ENCODE measurements at regions not wholly inside any gene's neighbourhood (a gene's known extent, or its start where the extent isn't known, plus 50 kb on each side); places are given as distances from the start of the nearest gene placed in this dataset.

DNA sequence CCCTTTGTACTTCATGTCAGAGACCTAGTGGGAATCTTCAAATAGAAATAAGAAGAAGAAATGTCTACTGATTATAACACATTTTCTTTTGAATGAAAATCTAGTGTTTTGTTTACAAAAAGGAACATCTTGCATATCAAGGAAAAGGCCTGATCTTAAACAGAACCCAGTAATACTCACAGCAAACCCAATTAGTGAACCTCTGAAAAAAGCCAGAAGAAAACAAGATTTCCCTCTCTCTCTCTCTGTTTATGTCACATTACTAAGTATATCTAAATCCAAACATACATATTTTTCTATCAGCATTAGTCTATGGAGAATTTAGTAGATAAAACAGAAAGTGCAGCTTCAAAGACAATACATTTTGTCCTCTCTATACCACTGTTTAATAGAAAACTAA is 457.9 kb downstream of the NR2F1-AS1 start:
- H3K4me1 Mint-ChIP-seq (ENCODE audit: low read depth), result no peaks in the 10 kb centered on the region
- DNase-seq (no peak), ATAC-seq (no peak)
- no peaks in the 10 kb centered on the region for H3K36me3 Mint-ChIP-seq (ENCODE audit: insufficient read depth)
- no peaks in the 10 kb centered on the region for H3K27me3 Mint-ChIP-seq (ENCODE audit: low read depth)
- H3K4me3 Mint-ChIP-seq, result no peak overlapping the region
- no peaks in the 10 kb centered on the region for H3K9me3 Mint-ChIP-seq

DNA sequence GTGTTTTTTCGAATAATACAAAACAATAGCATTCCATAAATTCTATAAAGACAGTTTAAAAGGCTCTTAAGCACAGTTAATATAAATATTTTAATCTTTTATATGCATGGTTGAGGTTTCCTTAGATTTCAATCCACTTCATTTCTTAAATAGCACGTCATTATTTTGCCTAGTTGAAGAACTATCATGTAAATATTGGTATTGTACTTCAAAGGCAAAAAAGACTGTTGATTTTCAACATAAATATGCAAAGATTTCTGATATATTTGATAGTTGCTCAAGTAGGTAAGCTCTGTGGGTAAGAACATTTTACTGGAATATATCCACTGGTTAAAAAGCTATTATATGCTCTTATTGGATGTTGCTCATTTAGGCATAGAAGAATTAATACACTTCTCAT is 458.6 kb downstream of the NR2F1-AS1 start:
- Mint-ChIP-seq H3K36me3 (ENCODE audit: insufficient read depth) (no peaks in the 10 kb centered on the region), H3K4me1 (ENCODE audit: low read depth) (no peaks in the 10 kb centered on the region), H3K27me3 (ENCODE audit: low read depth) (no peaks in the 10 kb centered on the region), H3K4me3 (no peak overlapping the region), H3K9me3 (no peaks in the 10 kb centered on the region)
- DNase-seq, result no peak
- ATAC-seq, result no peak

DNA sequence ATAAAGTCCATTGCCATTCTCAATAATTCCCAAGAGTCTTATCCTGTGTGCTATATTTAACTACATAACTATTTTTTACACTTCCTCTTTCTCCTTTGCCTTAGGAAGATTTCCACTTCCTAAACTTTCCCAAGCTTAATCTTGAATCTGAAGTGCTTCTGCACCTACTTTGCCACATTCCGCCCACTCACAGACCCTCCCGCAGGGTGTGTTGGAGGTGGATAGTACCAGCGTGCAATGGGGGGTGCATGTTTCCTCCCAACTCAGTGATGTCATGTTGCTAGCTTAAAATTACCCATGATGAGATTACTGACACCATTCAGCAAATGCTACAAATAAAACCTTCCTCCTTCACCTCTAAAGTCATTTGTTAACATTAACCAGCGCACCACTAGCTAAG is 460.2 kb downstream of the NR2F1-AS1 start:
- H3K4me1 Mint-ChIP-seq (ENCODE audit: low read depth), result no peaks in the 10 kb centered on the region
- no peaks in the 10 kb centered on the region for H3K9me3 Mint-ChIP-seq
- no peak overlapping the region for H3K4me3 Mint-ChIP-seq
- no peak for ATAC-seq
- no peaks in the 10 kb centered on the region for H3K36me3 Mint-ChIP-seq (ENCODE audit: insufficient read depth)
- no peak for DNase-seq
- no peaks in the 10 kb centered on the region for H3K27me3 Mint-ChIP-seq (ENCODE audit: low read depth)

DNA sequence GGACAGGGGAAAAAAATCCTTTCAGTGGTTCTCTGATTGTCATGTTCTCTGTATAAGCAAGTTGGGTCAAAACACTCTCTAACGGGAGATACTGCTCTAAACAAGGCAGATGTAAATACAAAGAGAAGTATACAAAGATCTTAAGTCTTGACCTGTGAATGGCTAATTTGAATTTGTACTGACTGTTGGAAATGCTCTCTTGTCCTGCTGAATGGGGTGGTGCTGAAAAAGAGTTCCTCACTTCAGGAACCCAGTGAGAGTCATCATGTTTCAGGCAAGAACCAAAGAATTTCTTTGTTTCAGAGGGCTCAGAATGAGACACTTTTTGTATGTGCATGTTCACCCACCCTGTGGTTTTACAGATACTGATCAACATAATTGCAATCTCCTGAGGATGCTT is 461.0 kb downstream of the NR2F1-AS1 start:
- Mint-ChIP-seq H3K4me3 (no peak overlapping the region), H3K27me3 (ENCODE audit: low read depth) (no peaks in the 10 kb centered on the region), H3K36me3 (ENCODE audit: insufficient read depth) (no peaks in the 10 kb centered on the region), H3K4me1 (ENCODE audit: low read depth) (no peaks in the 10 kb centered on the region), H3K9me3 (no peaks in the 10 kb centered on the region)
- no peak for DNase-seq
- ATAC-seq, result no peak

DNA sequence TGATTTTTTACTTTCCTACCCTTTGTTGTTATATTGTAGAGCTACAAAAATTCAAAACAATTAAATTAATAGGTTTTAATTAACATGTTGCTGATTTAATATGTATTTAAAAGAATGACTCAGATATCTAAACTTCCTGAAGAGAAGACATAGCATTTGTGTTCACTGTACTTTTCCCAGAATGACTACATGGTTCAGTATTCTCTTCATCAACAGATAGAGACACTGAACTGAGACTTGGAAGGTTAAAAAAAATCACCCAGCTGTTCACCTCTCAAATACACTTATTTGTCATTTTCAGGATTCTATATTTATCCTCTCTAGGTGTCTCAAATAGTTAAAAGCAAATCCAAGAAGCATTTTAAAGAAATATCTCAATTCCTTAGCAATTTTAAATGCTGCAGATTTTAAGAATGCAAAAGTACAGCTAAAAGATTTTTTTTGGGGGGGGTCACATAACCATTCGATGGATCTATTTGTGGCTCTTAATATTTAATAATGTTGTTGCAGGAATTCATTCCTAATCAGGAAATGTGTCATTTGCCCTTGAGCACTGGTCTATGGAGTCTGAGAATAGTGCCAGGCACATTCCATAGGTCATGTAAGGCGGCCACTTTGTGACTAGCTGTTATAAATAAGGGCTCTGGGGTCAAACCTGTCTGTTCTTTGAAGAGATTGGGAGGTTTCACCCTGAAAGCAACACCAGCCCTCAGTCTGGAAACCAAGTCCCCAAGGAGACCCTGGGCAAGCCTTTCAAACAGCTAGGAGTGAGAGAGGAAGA is 463.1 kb downstream of the NR2F1-AS1 start:
- DNase-seq, result no peak
- no peak overlapping the region for H3K4me3 Mint-ChIP-seq
- no peak for ATAC-seq
- H3K4me1 Mint-ChIP-seq (ENCODE audit: low read depth), result no peaks in the 10 kb centered on the region
- H3K27me3 Mint-ChIP-seq (ENCODE audit: low read depth), result no peaks in the 10 kb centered on the region
- no peaks in the 10 kb centered on the region for H3K36me3 Mint-ChIP-seq (ENCODE audit: insufficient read depth)
- H3K9me3 Mint-ChIP-seq, result no peaks in the 10 kb centered on the region

DNA sequence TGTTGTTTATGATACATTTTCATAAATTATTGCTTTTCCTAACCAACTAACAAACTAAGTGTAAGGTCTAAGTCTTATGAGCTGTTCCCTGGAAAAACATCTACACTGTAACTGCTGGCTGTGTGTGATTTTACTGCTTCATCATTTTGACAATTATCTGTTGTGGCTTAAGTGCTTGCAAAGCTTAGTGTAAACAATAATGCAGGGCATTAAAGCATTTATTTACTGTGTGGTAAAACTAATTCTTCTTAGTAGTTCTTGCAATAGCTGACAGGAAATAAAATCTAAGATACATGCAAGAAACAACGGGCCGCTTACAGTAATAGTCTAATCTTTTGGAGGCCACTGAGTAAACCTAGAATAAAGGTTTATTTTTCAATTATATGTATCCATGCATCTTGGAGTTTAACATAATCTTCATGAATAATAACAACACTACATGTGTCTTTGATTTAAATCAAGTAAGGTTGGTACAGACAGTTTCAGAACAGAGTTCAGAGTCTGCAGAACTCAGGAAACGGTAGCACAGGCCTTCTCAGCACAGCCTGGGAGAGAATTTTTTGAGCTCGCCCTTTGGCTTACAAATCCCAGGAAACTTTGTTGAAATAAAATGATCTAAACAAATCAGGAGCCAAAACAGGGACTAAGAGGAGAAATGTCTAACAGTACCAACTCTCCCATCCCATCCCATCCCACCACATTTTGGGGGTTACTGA is 473.1 kb downstream of the NR2F1-AS1 start:
- ATAC-seq, result no peak
- DNase-seq, result no peak
- no peaks in the 10 kb centered on the region for H3K36me3 Mint-ChIP-seq (ENCODE audit: insufficient read depth)
- H3K27me3 Mint-ChIP-seq (ENCODE audit: low read depth), result no peaks in the 10 kb centered on the region
- no peaks in the 10 kb centered on the region for H3K9me3 Mint-ChIP-seq
- H3K4me3 Mint-ChIP-seq, result no peak overlapping the region
- no peaks in the 10 kb centered on the region for H3K4me1 Mint-ChIP-seq (ENCODE audit: low read depth)

DNA sequence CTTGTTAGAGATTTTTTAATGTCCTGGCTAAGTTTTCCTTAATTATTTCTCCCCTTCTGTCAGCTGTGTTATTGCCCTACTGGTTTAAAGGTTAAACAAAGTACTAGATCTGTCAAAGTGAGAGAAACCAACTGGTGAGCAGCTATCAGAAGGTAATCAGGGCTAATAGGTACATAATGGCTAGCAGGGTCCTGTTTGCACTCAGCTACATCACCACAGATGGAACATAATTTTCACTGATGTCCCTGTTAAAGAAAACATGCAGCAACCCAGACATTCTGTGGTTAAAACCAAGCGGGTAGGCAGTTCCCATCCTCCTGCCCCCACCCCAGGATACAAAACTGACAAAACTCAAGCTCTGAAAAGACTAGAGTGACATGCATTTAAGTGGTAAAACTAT is 473.9 kb downstream of the NR2F1-AS1 start:
- Mint-ChIP-seq H3K4me1 (ENCODE audit: low read depth) (no peaks in the 10 kb centered on the region), H3K4me3 (no peak overlapping the region), H3K36me3 (ENCODE audit: insufficient read depth) (no peaks in the 10 kb centered on the region), H3K9me3 (peaks cover 4% of the 10 kb centered on the region), H3K27me3 (ENCODE audit: low read depth) (no peaks in the 10 kb centered on the region)
- no peak for DNase-seq
- no peak for ATAC-seq

DNA sequence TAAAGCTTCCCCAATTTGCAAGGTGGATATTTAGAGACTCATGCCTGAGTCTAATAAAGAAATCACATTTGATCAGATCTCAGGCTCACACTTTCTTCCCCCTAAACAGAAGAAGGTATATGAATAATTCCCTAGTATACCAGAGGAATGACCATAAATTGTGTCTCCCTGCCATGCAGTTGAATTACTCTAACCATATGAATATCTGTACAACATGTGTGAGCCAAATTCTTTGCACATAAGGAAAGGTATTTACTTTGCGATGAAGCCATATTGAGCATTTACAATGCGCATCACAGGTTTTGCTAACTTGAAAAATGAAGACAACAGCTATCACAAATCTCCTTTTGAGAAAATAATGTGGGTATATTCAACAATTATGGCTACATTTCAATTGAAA is 479.4 kb downstream of the NR2F1-AS1 start:
- ATAC-seq (no peak), DNase-seq (no peak)
- Mint-ChIP-seq H3K9me3 (peaks cover 7% of the 10 kb centered on the region), H3K36me3 (ENCODE audit: insufficient read depth) (no peaks in the 10 kb centered on the region), H3K27me3 (ENCODE audit: low read depth) (no peaks in the 10 kb centered on the region), H3K4me1 (ENCODE audit: low read depth) (no peaks in the 10 kb centered on the region), H3K4me3 (no peak overlapping the region)

DNA sequence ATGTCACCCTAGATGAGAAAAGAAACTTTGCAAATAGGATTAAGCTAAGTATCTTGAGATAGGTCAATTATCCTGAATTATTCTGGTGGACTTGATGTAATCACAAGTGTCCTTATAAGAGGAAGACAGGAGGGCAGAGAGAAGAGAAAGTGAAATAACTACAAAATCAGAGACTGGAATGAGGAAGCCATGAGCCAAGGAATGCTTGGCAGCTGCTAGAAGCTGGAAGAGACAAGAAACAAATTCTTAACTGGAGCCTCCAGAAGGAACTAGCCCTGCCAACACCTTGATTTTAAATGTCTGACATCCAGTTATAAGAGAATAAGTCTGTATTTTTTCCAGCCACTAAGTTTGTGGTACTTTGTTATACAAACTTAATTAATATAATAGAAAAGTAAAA is 480.0 kb downstream of the NR2F1-AS1 start:
- H3K4me1 Mint-ChIP-seq (ENCODE audit: low read depth), result no peaks in the 10 kb centered on the region
- DNase-seq, result no peak
- no peak overlapping the region for H3K4me3 Mint-ChIP-seq
- no peaks in the 10 kb centered on the region for H3K36me3 Mint-ChIP-seq (ENCODE audit: insufficient read depth)
- no peaks in the 10 kb centered on the region for H3K27me3 Mint-ChIP-seq (ENCODE audit: low read depth)
- H3K9me3 Mint-ChIP-seq, result peaks cover 7% of the 10 kb centered on the region
- no peak for ATAC-seq

DNA sequence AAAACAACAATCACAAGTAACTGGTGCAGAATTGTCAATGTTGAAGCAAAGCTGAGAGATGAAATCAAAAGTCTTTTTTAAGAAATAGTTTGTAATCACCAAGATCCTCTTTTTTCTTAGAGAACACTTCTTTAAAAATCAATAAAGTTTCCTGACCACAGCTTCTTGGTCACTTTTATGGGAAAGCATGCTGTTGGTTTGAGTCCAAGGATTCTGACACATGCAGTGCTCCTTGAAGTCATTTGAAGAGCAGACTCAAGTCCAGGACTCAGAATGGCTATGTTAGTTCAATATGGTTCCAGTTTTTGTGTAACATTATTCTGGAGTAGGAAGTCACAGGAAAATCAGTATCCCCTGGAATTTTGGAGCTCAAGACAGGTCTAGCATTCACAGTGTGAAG is 480.6 kb downstream of the NR2F1-AS1 start:
- no peak overlapping the region for H3K4me3 Mint-ChIP-seq
- H3K36me3 Mint-ChIP-seq (ENCODE audit: insufficient read depth), result no peaks in the 10 kb centered on the region
- H3K27me3 Mint-ChIP-seq (ENCODE audit: low read depth), result no peaks in the 10 kb centered on the region

DNA sequence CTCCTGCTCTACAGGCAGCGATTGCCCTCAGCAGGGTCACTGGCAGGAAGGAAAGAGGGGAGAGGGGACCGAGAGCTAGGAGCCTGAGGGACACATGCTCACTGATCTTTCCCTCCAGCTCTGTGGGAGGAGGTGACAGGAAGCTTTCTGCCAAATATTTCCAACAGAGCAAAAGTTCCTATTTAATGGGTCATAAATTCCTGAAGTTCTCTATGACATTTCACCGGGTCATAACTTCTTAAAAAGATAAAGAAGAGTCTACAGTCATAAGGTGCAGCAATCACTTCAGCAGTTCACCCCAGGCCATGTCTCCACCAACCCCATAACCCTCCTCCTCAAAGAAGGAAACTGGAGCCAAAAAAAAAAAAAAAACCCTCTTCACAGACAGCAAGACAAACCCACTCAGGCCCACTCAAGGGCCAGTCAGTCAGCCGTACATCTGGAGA is 481.1 kb downstream of the NR2F1-AS1 start:
- no peak for ATAC-seq
- H3K9me3 Mint-ChIP-seq, result peaks cover 7% of the 10 kb centered on the region
- H3K36me3 Mint-ChIP-seq (ENCODE audit: insufficient read depth), result no peaks in the 10 kb centered on the region
- H3K27me3 Mint-ChIP-seq (ENCODE audit: low read depth), result no peaks in the 10 kb centered on the region
- DNase-seq, result no peak
- H3K4me3 Mint-ChIP-seq, result no peak overlapping the region
- no peaks in the 10 kb centered on the region for H3K4me1 Mint-ChIP-seq (ENCODE audit: low read depth)

More for the DNA sequence above, 480.6 kb downstream of the NR2F1-AS1 start:
- ATAC-seq, result no peak
- Mint-ChIP-seq H3K9me3 (peaks cover 7% of the 10 kb centered on the region), H3K4me1 (ENCODE audit: low read depth) (no peaks in the 10 kb centered on the region)
- no peak for DNase-seq

DNA sequence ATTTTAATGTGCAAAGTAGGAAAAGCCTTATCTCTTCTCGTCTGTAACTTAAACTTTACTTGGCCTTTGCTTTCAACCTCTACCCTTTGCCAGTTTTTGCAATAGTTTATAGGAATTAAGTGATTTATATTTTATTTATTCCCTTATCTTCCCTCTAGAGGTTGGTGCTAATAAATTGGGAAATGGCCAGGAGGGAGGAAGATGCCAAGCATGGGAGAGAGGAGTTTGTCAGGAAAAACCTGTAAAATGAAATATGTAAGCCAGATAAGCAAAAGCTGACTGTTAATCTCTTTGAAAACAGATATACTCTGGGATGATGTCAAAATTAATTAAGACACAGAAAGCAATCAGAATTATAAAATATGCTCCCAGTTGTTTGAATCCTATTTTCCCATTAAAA is 484.5 kb downstream of the NR2F1-AS1 start:
- H3K4me1 Mint-ChIP-seq (ENCODE audit: low read depth), result no peaks in the 10 kb centered on the region
- no peak overlapping the region for H3K4me3 Mint-ChIP-seq
- ATAC-seq, result no peak
- H3K36me3 Mint-ChIP-seq (ENCODE audit: insufficient read depth), result no peaks in the 10 kb centered on the region
- peaks cover 3% of the 10 kb centered on the region for H3K9me3 Mint-ChIP-seq
- no peak for DNase-seq
- H3K27me3 Mint-ChIP-seq (ENCODE audit: low read depth), result no peaks in the 10 kb centered on the region

DNA sequence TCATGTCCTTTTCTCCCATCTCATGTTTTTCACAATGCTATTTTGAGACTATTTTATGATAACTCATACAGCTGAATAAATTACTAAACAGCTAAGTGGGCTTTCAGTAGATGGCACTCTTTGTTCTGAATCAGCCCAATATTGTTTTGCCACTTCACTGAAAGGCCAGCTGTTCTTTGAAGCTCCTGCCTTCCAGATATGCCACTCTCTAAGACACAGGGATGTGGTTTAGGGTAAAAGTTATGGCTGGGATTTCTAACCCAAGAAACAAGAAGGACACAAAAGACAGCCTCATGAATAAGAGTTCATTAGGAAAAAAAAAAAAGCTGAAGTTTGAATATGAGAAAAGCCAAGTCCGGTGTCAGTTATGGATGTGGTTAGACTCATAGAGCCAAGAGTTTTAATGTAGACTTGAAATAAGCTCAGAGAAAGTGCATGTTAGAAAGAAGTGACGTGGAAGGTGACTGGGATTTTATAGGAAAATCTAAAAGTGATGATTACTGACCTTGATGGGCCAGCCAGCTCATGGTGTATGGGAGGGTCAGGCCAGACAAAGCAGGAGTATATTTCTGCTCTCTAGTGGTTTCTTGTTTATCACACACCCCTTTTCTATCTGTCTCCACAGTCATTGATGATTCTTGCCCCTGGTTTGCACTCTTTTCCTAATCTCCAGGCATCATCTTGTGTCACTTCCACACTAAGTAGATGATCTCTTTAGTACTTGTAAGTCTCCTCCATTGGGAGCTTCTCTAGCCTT is 488.5 kb downstream of the NR2F1-AS1 start:
- ATAC-seq (no peak), DNase-seq (no peak)
- no peaks in the 10 kb centered on the region for H3K36me3 Mint-ChIP-seq (ENCODE audit: insufficient read depth)
- H3K27me3 Mint-ChIP-seq (ENCODE audit: low read depth), result no peaks in the 10 kb centered on the region
- no peaks in the 10 kb centered on the region for H3K4me1 Mint-ChIP-seq (ENCODE audit: low read depth)
- H3K4me3 Mint-ChIP-seq, result no peak overlapping the region
- H3K9me3 Mint-ChIP-seq, result no peaks in the 10 kb centered on the region

DNA sequence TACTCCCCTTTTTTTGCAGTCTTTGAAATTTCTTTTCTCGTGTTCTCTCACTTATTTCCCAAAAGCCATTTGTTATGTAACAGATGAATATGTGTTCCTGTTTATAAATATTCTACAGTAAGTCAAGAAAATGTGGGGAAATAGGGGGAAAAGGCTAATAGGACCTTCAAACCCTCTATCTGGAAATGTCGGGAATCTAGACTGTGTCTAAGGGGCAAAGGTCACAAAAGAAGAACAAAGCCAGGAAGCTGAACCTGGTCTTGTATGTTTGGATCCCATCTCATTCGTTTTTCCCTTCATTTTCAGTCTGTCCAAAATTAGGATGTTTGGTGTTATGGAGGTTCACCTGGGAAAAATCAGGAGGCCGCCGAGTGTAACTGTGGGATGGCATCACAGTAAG is 490.3 kb downstream of the NR2F1-AS1 start:
- no peaks in the 10 kb centered on the region for H3K4me1 Mint-ChIP-seq (ENCODE audit: low read depth)
- H3K9me3 Mint-ChIP-seq, result no peaks in the 10 kb centered on the region
- DNase-seq (no peak), ATAC-seq (no peak)
- H3K36me3 Mint-ChIP-seq (ENCODE audit: insufficient read depth), result no peaks in the 10 kb centered on the region
- H3K27me3 Mint-ChIP-seq (ENCODE audit: low read depth), result no peaks in the 10 kb centered on the region
- H3K4me3 Mint-ChIP-seq, result no peak overlapping the region

Measured in activated T-cell treated with anti-CD3 and anti-CD28 coated beads, Interleukin-2, amount 50 U/mL, for 4 hours (primary cell).